ENCODE measurements at regions not wholly inside any gene's neighbourhood (a gene's known extent, or its start where the extent isn't known, plus 50 kb on each side); places are given as distances from the start of the nearest gene placed in this dataset.

DNA sequence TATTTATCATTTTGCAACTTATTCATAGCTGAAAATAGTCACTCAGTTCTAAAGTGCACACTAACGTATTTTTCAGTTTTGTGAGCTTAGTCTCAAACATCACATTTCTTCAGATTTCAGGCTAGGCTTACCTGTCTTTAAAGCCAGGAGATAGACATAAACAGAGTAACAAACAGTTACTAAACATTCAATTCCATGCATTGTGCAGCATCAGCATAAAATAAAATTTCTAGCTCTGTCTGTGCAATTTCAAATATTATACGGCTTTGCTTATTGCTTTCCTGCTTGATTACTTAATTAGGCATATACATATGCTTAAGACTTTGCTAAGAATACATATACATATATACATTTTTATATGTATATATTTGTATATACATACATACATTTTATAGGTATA, 637.0 kb downstream of the NR4A2 start:
- no peak for FAIRE-seq
- Mint-ChIP-seq H3K4me3 (ENCODE audit: unreplicated experiment) (no peak overlapping the region), H3K9me3 (ENCODE audit: unreplicated experiment) (peaks cover 2% of the 10 kb centered on the region), H3K4me1 (ENCODE audit: low read depth, unreplicated experiment) (no peaks in the 10 kb centered on the region), H3K27ac (ENCODE audit: unreplicated experiment) (no peak overlapping the region), H3K36me3 (ENCODE audit: low read depth, unreplicated experiment) (no peaks in the 10 kb centered on the region), H3K27me3 (ENCODE audit: low read depth, unreplicated experiment) (no peaks in the 10 kb centered on the region)
- Histone ChIP-seq H3K36me3 (ENCODE audit: insufficient read depth, low read length) (no peaks in the 10 kb centered on the region), H3K9ac (ENCODE audit: low read length) (no peak overlapping the region), H3K27me3 (ENCODE audit: insufficient read depth, low read length) (no peaks in the 10 kb centered on the region), H4K20me1 (ENCODE audit: insufficient read depth, low read length) (no peaks in the 10 kb centered on the region), H3K79me2 (ENCODE audit: insufficient read depth, low read length) (no peaks in the 10 kb centered on the region), H3K4me3 (ENCODE audit: insufficient read depth, low read depth, low read length) (no peak overlapping the region), H2AFZ (ENCODE audit: low read depth, low read length) (no peak overlapping the region), H3K4me1 (ENCODE audit: insufficient read depth, low read length) (no peaks in the 10 kb centered on the region), H3K9me3 (ENCODE audit: insufficient read depth, low read depth, low read length) (no peaks in the 10 kb centered on the region), H3K4me2 (ENCODE audit: low read length) (no peak overlapping the region), H3K27ac (ENCODE audit: low read depth, low read length) (no peak overlapping the region)
- no peak for DNase-seq (ENCODE audit: low read depth)
- TF ChIP-seq, protein P1, sequence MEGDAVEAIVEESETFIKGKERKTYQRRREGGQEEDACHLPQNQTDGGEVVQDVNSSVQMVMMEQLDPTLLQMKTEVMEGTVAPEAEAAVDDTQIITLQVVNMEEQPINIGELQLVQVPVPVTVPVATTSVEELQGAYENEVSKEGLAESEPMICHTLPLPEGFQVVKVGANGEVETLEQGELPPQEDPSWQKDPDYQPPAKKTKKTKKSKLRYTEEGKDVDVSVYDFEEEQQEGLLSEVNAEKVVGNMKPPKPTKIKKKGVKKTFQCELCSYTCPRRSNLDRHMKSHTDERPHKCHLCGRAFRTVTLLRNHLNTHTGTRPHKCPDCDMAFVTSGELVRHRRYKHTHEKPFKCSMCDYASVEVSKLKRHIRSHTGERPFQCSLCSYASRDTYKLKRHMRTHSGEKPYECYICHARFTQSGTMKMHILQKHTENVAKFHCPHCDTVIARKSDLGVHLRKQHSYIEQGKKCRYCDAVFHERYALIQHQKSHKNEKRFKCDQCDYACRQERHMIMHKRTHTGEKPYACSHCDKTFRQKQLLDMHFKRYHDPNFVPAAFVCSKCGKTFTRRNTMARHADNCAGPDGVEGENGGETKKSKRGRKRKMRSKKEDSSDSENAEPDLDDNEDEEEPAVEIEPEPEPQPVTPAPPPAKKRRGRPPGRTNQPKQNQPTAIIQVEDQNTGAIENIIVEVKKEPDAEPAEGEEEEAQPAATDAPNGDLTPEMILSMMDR (IDR thresholded peaks at IDR 0.05; ENCODE audit: insufficient read depth, low read depth, low read length), result no peak
- TF ChIP-seq EZH2 (IDR thresholded peaks at IDR 0.05; ENCODE audit: insufficient read depth, low read length), result no peak

DNA sequence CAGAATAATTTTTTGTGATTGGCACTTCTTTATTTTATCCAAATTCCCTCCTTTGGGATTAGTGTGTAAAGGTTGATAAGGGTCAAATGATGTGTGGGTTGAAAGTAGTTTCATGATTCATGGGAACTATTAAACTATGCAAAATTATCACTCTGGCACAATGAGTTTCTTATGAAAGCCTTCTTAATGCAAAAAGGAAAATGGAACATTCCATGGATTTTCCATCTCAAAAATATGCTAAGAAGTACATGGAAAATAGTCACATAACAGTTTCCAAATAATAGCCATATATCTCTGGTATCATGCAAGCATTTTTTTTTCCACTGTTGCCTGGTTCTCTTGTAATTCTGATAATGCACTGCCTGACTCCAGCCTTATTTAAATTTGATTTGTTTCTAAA, 639.7 kb downstream of the NR4A2 start:
- Histone ChIP-seq H3K36me3 (ENCODE audit: insufficient read depth, low read length) (no peaks in the 10 kb centered on the region), H3K79me2 (ENCODE audit: insufficient read depth, low read length) (no peaks in the 10 kb centered on the region), H2AFZ (ENCODE audit: low read depth, low read length) (no peak overlapping the region), H3K27me3 (ENCODE audit: insufficient read depth, low read length) (no peaks in the 10 kb centered on the region), H3K9me3 (ENCODE audit: insufficient read depth, low read depth, low read length) (no peaks in the 10 kb centered on the region), H4K20me1 (ENCODE audit: insufficient read depth, low read length) (no peaks in the 10 kb centered on the region), H3K27ac (ENCODE audit: low read depth, low read length) (no peak overlapping the region), H3K4me2 (ENCODE audit: low read length) (no peak overlapping the region), H3K9ac (ENCODE audit: low read length) (no peak overlapping the region), H3K4me3 (ENCODE audit: insufficient read depth, low read depth, low read length) (no peak overlapping the region), H3K4me1 (ENCODE audit: insufficient read depth, low read length) (no peaks in the 10 kb centered on the region)
- no peak overlapping the region for H3K27ac Mint-ChIP-seq (ENCODE audit: unreplicated experiment)
- no peak for DNase-seq (ENCODE audit: low read depth)
- FAIRE-seq, result no peak
- TF ChIP-seq, protein P1 (IDR thresholded peaks at IDR 0.05; ENCODE audit: insufficient read depth, low read depth, low read length), result no peak
- no peak for TF ChIP-seq EZH2 (IDR thresholded peaks at IDR 0.05; ENCODE audit: insufficient read depth, low read length)
- H3K9me3 Mint-ChIP-seq (ENCODE audit: unreplicated experiment), result peaks cover 2% of the 10 kb centered on the region
- H3K4me3 Mint-ChIP-seq (ENCODE audit: unreplicated experiment), result no peak overlapping the region
- no peaks in the 10 kb centered on the region for H3K4me1 Mint-ChIP-seq (ENCODE audit: low read depth, unreplicated experiment)
- H3K36me3 Mint-ChIP-seq (ENCODE audit: low read depth, unreplicated experiment), result no peaks in the 10 kb centered on the region
- H3K27me3 Mint-ChIP-seq (ENCODE audit: low read depth, unreplicated experiment), result no peaks in the 10 kb centered on the region

DNA sequence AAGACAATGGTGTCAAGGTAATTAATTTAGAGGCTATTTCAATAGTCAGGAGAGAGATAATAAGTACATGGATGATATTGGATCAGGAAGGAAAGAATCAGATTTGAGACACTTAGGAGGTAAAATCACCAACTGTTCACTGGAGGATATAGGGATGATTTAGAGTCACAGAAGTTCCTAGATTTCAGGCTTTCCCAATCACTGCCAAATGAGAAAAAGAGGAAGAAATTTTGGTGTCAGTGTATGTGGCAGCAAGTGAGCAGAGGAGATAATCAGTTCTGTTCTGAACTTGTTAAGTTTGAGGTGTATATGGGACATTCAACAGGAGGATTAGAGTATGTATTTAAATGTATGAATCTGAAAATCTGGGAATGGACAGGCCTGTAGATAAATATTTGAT, 640.4 kb downstream of the NR4A2 start:
- H2AFZ ChIP-seq (ENCODE audit: low read depth, low read length), result no peak overlapping the region
- Mint-ChIP-seq H3K4me3 (ENCODE audit: unreplicated experiment) (no peak overlapping the region), H3K36me3 (ENCODE audit: low read depth, unreplicated experiment) (no peaks in the 10 kb centered on the region), H3K27me3 (ENCODE audit: low read depth, unreplicated experiment) (no peaks in the 10 kb centered on the region), H3K4me1 (ENCODE audit: low read depth, unreplicated experiment) (no peaks in the 10 kb centered on the region), H3K27ac (ENCODE audit: unreplicated experiment) (no peak overlapping the region), H3K9me3 (ENCODE audit: unreplicated experiment) (no peaks in the 10 kb centered on the region)
- no peaks in the 10 kb centered on the region for H3K9me3 ChIP-seq (ENCODE audit: insufficient read depth, low read depth, low read length)
- no peak for TF ChIP-seq EZH2 (IDR thresholded peaks at IDR 0.05; ENCODE audit: insufficient read depth, low read length)
- TF ChIP-seq, protein P1 (IDR thresholded peaks at IDR 0.05; ENCODE audit: insufficient read depth, low read depth, low read length), result no peak
- no peaks in the 10 kb centered on the region for H3K4me1 ChIP-seq (ENCODE audit: insufficient read depth, low read length)
- H3K4me2 ChIP-seq (ENCODE audit: low read length), result no peak overlapping the region
- no peak for DNase-seq (ENCODE audit: low read depth)
- H3K27ac ChIP-seq (ENCODE audit: low read depth, low read length), result no peak overlapping the region
- H3K4me3 ChIP-seq (ENCODE audit: insufficient read depth, low read depth, low read length), result no peak overlapping the region
- FAIRE-seq, result no peak
- H3K36me3 ChIP-seq (ENCODE audit: insufficient read depth, low read length), result no peaks in the 10 kb centered on the region
- no peak overlapping the region for H3K9ac ChIP-seq (ENCODE audit: low read length)
- H4K20me1 ChIP-seq (ENCODE audit: insufficient read depth, low read length), result no peaks in the 10 kb centered on the region
- no peaks in the 10 kb centered on the region for H3K79me2 ChIP-seq (ENCODE audit: insufficient read depth, low read length)
- no peaks in the 10 kb centered on the region for H3K27me3 ChIP-seq (ENCODE audit: insufficient read depth, low read length)

Measured in astrocyte (in vitro differentiated cells and primary cell).